HL-60 (cell line): ENCODE measurements at regions not wholly inside any gene's neighbourhood (a gene's known extent, or its start where the extent isn't known, plus 50 kb on each side); places are given as distances from the start of the nearest gene placed in this dataset.

ENCODE experiments used
- CTCF ChIP-seq: IDR thresholded peaks from one replicate; pipeline ENCODE4 v1.5.1; 2011; ENCODE audit warnings: low read length, control low read depth, inconsistent platforms; ENCODE audit not compliant: insufficient read depth
- POLR2AphosphoS5 ChIP-seq: IDR thresholded peaks from 2 replicates; pipeline ENCODE4 v1.6.1; 2012; ENCODE audit warnings: low read depth
- REST ChIP-seq: IDR thresholded peaks from 2 replicates; pipeline ENCODE4 v1.6.1; 2012; ENCODE audit warnings: low read depth; ENCODE audit not compliant: insufficient replicate concordance
- SPI1 ChIP-seq: IDR thresholded peaks from 2 replicates; pipeline ENCODE4 v1.6.1; 2012; ENCODE audit warnings: low read depth, mild to moderate bottlenecking, borderline replicate concordance

GRCh38 chr17:65405563-65405962 lies 155.9 kb downstream of the AXIN2 start:
- TF ChIP-seq POLR2AphosphoS5 (no peak), CTCF (no peak), REST (no peak), SPI1 (no peak)
